Smooth muscle cell (in vitro differentiated cells): ENCODE measurements at regions not wholly inside any gene's neighbourhood (a gene's known extent, or its start where the extent isn't known, plus 50 kb on each side); places are given as distances from the start of the nearest gene placed in this dataset.

Experiments used
- DNase-seq: peaks from one replicate; lab custom pipeline; 2025; ENCODE audit not compliant: unreplicated experiment; lab: John Stamatoyannopoulos, UW
- H2AFZ ChIP-seq: fragments of 200-600 bp; sonication (generic); 2 replicates; pipeline ENCODE4 v1.6.0; 2016; ENCODE audit warnings: antibody characterized with exemption, low read depth, mild to moderate bottlenecking
- H3F3A ChIP-seq: fragments of 200-600 bp; sonication (generic); 2 replicates; pipeline ENCODE4 v1.6.0; 2017; ENCODE audit warnings: antibody characterized with exemption, low read depth
- H3K27ac ChIP-seq: fragments of 200-600 bp; sonication (generic); 2 replicates; pipeline ENCODE4 v1.5.1; 2016; ENCODE audit warnings: low read depth, mild to moderate bottlenecking
- H3K27me3 ChIP-seq: fragments of 200-600 bp; sonication (generic); 2 replicates; pipeline ENCODE4 v1.6.1; 2016; ENCODE audit warnings: low read depth, mild to moderate bottlenecking
- H3K36me3 ChIP-seq: fragments of 200-600 bp; sonication (generic); 2 replicates; pipeline ENCODE4 v1.5.1; 2016; ENCODE audit warnings: low read depth
- H3K4me1 ChIP-seq: fragments of 200-600 bp; sonication (generic); 2 replicates; pipeline ENCODE4 v1.5.1; 2016; ENCODE audit warnings: low read depth
- H3K4me2 ChIP-seq: fragments of 200-600 bp; sonication (generic); 2 replicates; pipeline ENCODE4 v1.6.0; 2016; ENCODE audit warnings: mild to moderate bottlenecking
- H3K4me3 ChIP-seq: fragments of 200-600 bp; sonication (generic); 2 replicates; pipeline ENCODE4 v1.5.1; 2016; ENCODE audit warnings: mild to moderate bottlenecking
- H3K79me2 ChIP-seq: fragments of 200-600 bp; sonication (generic); 2 replicates; pipeline ENCODE4 v1.6.0; 2016; ENCODE audit warnings: low read depth, mild to moderate bottlenecking
- H3K9ac ChIP-seq: fragments of 200-600 bp; sonication (generic); 2 replicates; pipeline ENCODE4 v1.6.0; 2016; ENCODE audit warnings: low read depth
- H3K9me3 ChIP-seq: fragments of 200-600 bp; sonication (generic); replicated peaks from 2 replicates; pipeline ENCODE4 v1.5.1; 2016; ENCODE audit warnings: low read depth
- H4K20me1 ChIP-seq: fragments of 200-600 bp; sonication (generic); 2 replicates; pipeline ENCODE4 v1.6.0; 2016; ENCODE audit warnings: low read depth
- CTCF ChIP-seq: fragments of 200-600 bp; sonication (generic); IDR thresholded peaks from 2 replicates; pipeline ENCODE4 v1.5.1; 2017; ENCODE audit warnings: borderline replicate concordance, mild to moderate bottlenecking, antibody characterized with exemption; ENCODE audit not compliant: insufficient read depth, poor library complexity, severe bottlenecking
- WGBS: methylation state at CpG from one replicate; pipeline ENCODE4 v1.1.7; 2016; ENCODE audit warnings: low lambda C conversion rate; 5-methylcytosine and 5-hydroxymethylcytosine counted together

GRCh38 chr4:137597752-137598430 lies 65.6 kb upstream of the PCDH18 start:
- peak overlapping the region; percentile 78 for H2AFZ ChIP-seq
- H3K36me3 ChIP-seq, result no peaks in the 10 kb centered on the region
- DNase-seq, result no peak
- no peaks in the 10 kb centered on the region for H3F3A ChIP-seq
- H3K9ac ChIP-seq, result no peak overlapping the region
- WGBS, result 19% methylated on average over 3 of the region's 3 CpGs
- H4K20me1 ChIP-seq, result no peaks in the 10 kb centered on the region
- no peak overlapping the region for H3K4me2 ChIP-seq
- no peak overlapping the region for H3K27ac ChIP-seq
- no peaks in the 10 kb centered on the region for H3K27me3 ChIP-seq
- no peak overlapping the region for H3K4me3 ChIP-seq
- H3K79me2 ChIP-seq, result no peaks in the 10 kb centered on the region
- H3K9me3 ChIP-seq, result no peaks in the 10 kb centered on the region
- H3K4me1 ChIP-seq, result no peaks in the 10 kb centered on the region
- TF ChIP-seq CTCF, result no peak

GRCh38 chr4:137587796-137588195 lies 55.5 kb upstream of the PCDH18 start:
- Histone ChIP-seq H3F3A (no peaks in the 10 kb centered on the region), H4K20me1 (no peaks in the 10 kb centered on the region), H3K36me3 (no peaks in the 10 kb centered on the region), H3K27me3 (no peaks in the 10 kb centered on the region), H3K79me2 (no peaks in the 10 kb centered on the region), H3K4me1 (no peaks in the 10 kb centered on the region), H3K9me3 (no peaks in the 10 kb centered on the region), H3K9ac (no peak overlapping the region), H3K4me2 (no peak overlapping the region), H3K4me3 (no peak overlapping the region), H3K27ac (no peak overlapping the region), H2AFZ (no peak overlapping the region)
- no peak for TF ChIP-seq CTCF
- WGBS, result 23% methylated on average over 1 of the region's 1 CpG
- no peak for DNase-seq

- Histone ChIP-seq H2AFZ (peak overlapping the region; percentile 3), H3K4me2 (no peak overlapping the region), H3F3A (no peaks in the 10 kb centered on the region), H3K9ac (no peak overlapping the region), H4K20me1 (no peaks in the 10 kb centered on the region), H3K36me3 (no peaks in the 10 kb centered on the region), H3K4me3 (no peak overlapping the region), H3K27me3 (no peaks in the 10 kb centered on the region), H3K4me1 (no peaks in the 10 kb centered on the region), H3K79me2 (no peaks in the 10 kb centered on the region), H3K9me3 (no peaks in the 10 kb centered on the region), H3K27ac (no peak overlapping the region)
- DNase-seq, result no peak
- TF ChIP-seq CTCF, result no peak
These were observed 51.4 kb upstream of the PCDH18 start for GRCh38 chr4:137583671-137584070.
